Natural killer cell treated with Interleukin-12 subunit alpha and Interleukin-12 subunit beta and Interleukin-15 and Interleukin-18, amount 100 ng/mL, for 72 hours (primary cell): ENCODE measurements at regions not wholly inside any gene's neighbourhood (a gene's known extent, or its start where the extent isn't known, plus 50 kb on each side); places are given as distances from the start of the nearest gene placed in this dataset.

Source experiments
- ATAC-seq, 2 donors: fragments of 150-1000 bp; cut with Tn5 transposase in 1 of 2; sonication (Bioruptor Pico), chemical (Tn5 transposase) in 1 of 2; 2 replicates each; pipeline ENCODE4 v1.10.0; 2021
- DNase-seq: peaks from one replicate; pipeline ENCODE4 v3.0.0; 2022; ENCODE audit warnings: low spot score
- H3K27ac Mint-ChIP-seq, 2 donors: 1 replicate in 1 of 2; 2 replicates in 1 of 2; pipeline ENCODE4 v1.8.0; 2022; ENCODE audit warnings: mixed read lengths in 2 of 2, mild to moderate bottlenecking in 1 of 2, moderate library complexity in 1 of 2
- H3K27me3 Mint-ChIP-seq, 2 donors: 1 replicate in 1 of 2; 2 replicates in 1 of 2; pipeline ENCODE4 v1.8.0; 2022; ENCODE audit warnings: mixed read lengths in 2 of 2
- H3K36me3 Mint-ChIP-seq: one replicate; pipeline ENCODE4 v1.8.0; 2022; ENCODE audit warnings: mixed read lengths
- H3K4me1 Mint-ChIP-seq, 2 donors: 1 replicate in 1 of 2; 2 replicates in 1 of 2; pipeline ENCODE4 v1.8.0; 2022; ENCODE audit warnings: low read depth in 2 of 2, mixed read lengths in 2 of 2, mild to moderate bottlenecking in 1 of 2
- H3K4me3 Mint-ChIP-seq: one replicate; pipeline ENCODE4 v1.8.0; 2022; ENCODE audit warnings: mixed read lengths
- H3K9me3 Mint-ChIP-seq: 2 replicates; pipeline ENCODE4 v1.8.0; 2022; ENCODE audit warnings: mixed read lengths

- H3K36me3 Mint-ChIP-seq = no peaks in the 10 kb centered on the region
Observed at GRCh38 chr6:170232186-170233002, 58.5 kb downstream of the DLL1 start.

GRCh38 chr6:170231293-170232185, 59.3 kb downstream of the DLL1 start:
- Mint-ChIP-seq H3K9me3 (no peaks in the 10 kb centered on the region), H3K27ac (no peak overlapping the region), H3K4me1 (peaks cover 0 to 5% of the 10 kb centered on the region in 2 donors), H3K4me3 (no peak overlapping the region), H3K36me3 (no peaks in the 10 kb centered on the region), H3K27me3 (peaks cover 7 to 12% of the 10 kb centered on the region in 2 donors)
- no peak for ATAC-seq
- no peak for DNase-seq

More at GRCh38 chr6:170232186-170233002, 58.5 kb downstream of the DLL1 start:
- Mint-ChIP-seq H3K27me3 (peaks cover 7 to 12% of the 10 kb centered on the region in 2 donors), H3K27ac (no peak overlapping the region), H3K4me1 (peaks cover 0 to 5% of the 10 kb centered on the region in 2 donors), H3K4me3 (no peak overlapping the region), H3K9me3 (no peaks in the 10 kb centered on the region)
- ATAC-seq (no peak), DNase-seq (no peak)

GRCh38 chr6:170230520-170231292, 60.2 kb downstream of the DLL1 start:
- Mint-ChIP-seq H3K27me3 (peaks cover 14 to 18% of the 10 kb centered on the region in 2 donors), H3K36me3 (no peaks in the 10 kb centered on the region), H3K4me1 (peaks cover 0 to 11% of the 10 kb centered on the region in 2 donors), H3K27ac (no peak overlapping the region), H3K9me3 (no peaks in the 10 kb centered on the region), H3K4me3 (no peak overlapping the region)
- DNase-seq = no peak
- no peak for ATAC-seq

- Mint-ChIP-seq H3K9me3 (no peaks in the 10 kb centered on the region), H3K27me3 (peaks cover 14 to 18% of the 10 kb centered on the region in 2 donors), H3K4me3 (no peak overlapping the region), H3K4me1 (peaks cover 0 to 17% of the 10 kb centered on the region in 2 donors), H3K27ac (no peak overlapping the region), H3K36me3 (no peaks in the 10 kb centered on the region)
- no peak for ATAC-seq
- DNase-seq = no peak
Observed at GRCh38 chr6:170229851-170230519, 60.9 kb downstream of the DLL1 start.

GRCh38 chr6:170229396-170229795, 61.5 kb downstream of the DLL1 start:
- ATAC-seq (no peak), DNase-seq (no peak)
- H3K36me3 Mint-ChIP-seq = no peaks in the 10 kb centered on the region
- H3K27ac Mint-ChIP-seq = no peak overlapping the region
- H3K4me1 Mint-ChIP-seq = peaks cover 0 to 21% of the 10 kb centered on the region in 2 donors
- H3K4me3 Mint-ChIP-seq = no peak overlapping the region
- H3K9me3 Mint-ChIP-seq = no peaks in the 10 kb centered on the region
- peaks cover 14 to 18% of the 10 kb centered on the region in 2 donors for H3K27me3 Mint-ChIP-seq

GRCh38 chr6:170228946-170229310, 62.0 kb downstream of the DLL1 start:
- Mint-ChIP-seq H3K27me3 (peaks cover 14 to 18% of the 10 kb centered on the region in 2 donors), H3K4me3 (no peak overlapping the region), H3K27ac (no peak overlapping the region), H3K4me1 (peaks cover 0 to 20% of the 10 kb centered on the region in 2 donors), H3K36me3 (no peaks in the 10 kb centered on the region), H3K9me3 (no peaks in the 10 kb centered on the region)
- DNase-seq (no peak), ATAC-seq (no peak)

- Mint-ChIP-seq H3K27me3 (peaks cover 14 to 16% of the 10 kb centered on the region in 2 donors), H3K36me3 (no peaks in the 10 kb centered on the region), H3K4me1 (peaks cover 0 to 20% of the 10 kb centered on the region in 2 donors), H3K9me3 (no peaks in the 10 kb centered on the region), H3K27ac (no peak overlapping the region), H3K4me3 (no peak overlapping the region)
- ATAC-seq (no peak), DNase-seq (no peak)
Observed at GRCh38 chr6:170227996-170228945, 62.6 kb downstream of the DLL1 start.

GRCh38 chr6:170227521-170227983, 63.3 kb downstream of the DLL1 start:
- no peak overlapping the region for H3K4me3 Mint-ChIP-seq
- no peaks in the 10 kb centered on the region for H3K9me3 Mint-ChIP-seq
- H3K36me3 Mint-ChIP-seq = no peaks in the 10 kb centered on the region
- H3K27me3 Mint-ChIP-seq = peaks cover 14 to 16% of the 10 kb centered on the region in 2 donors
- H3K4me1 Mint-ChIP-seq = peaks cover 0 to 26% of the 10 kb centered on the region in 2 donors
- DNase-seq (no peak), ATAC-seq (no peak)
- no peak overlapping the region for H3K27ac Mint-ChIP-seq

- ATAC-seq = no peak
- Mint-ChIP-seq H3K27me3 (peaks cover 14 to 23% of the 10 kb centered on the region in 2 donors), H3K27ac (peak overlapping the region in 1 of 2 donors; percentile 5), H3K9me3 (no peaks in the 10 kb centered on the region), H3K4me1 (peaks cover 0 to 32% of the 10 kb centered on the region in 2 donors), H3K36me3 (no peaks in the 10 kb centered on the region), H3K4me3 (no peak overlapping the region)
- no peak for DNase-seq
Observed at GRCh38 chr6:170226647-170227046, 64.2 kb downstream of the DLL1 start.

- ATAC-seq = no peak
- Mint-ChIP-seq H3K9me3 (no peaks in the 10 kb centered on the region), H3K36me3 (no peaks in the 10 kb centered on the region), H3K27ac (peak overlapping the region in 1 of 2 donors; percentile 5), H3K27me3 (peaks cover 14 to 22% of the 10 kb centered on the region in 2 donors), H3K4me1 (peaks cover 0 to 32% of the 10 kb centered on the region in 2 donors), H3K4me3 (no peak overlapping the region)
- DNase-seq = no peak
Observed at GRCh38 chr6:170225852-170226417, 64.9 kb downstream of the DLL1 start.

- DNase-seq (no peak), ATAC-seq (peak in 1 of 2 donors; percentile 7)
- H3K27ac Mint-ChIP-seq = no peak overlapping the region
- H3K27me3 Mint-ChIP-seq = peaks cover 14 to 22% of the 10 kb centered on the region in 2 donors
- H3K4me1 Mint-ChIP-seq = peaks cover 0 to 32% of the 10 kb centered on the region in 2 donors
- H3K9me3 Mint-ChIP-seq = no peaks in the 10 kb centered on the region
- no peaks in the 10 kb centered on the region for H3K36me3 Mint-ChIP-seq
- no peak overlapping the region for H3K4me3 Mint-ChIP-seq
Observed at GRCh38 chr6:170224694-170225660, 65.9 kb downstream of the DLL1 start.
